Natural killer cell treated with Interleukin-12 subunit alpha and Interleukin-12 subunit beta and Interleukin-15 and Interleukin-18, amount 100 ng/mL, for 72 hours (primary cell): ENCODE measurements at regions not wholly inside any gene's neighbourhood (a gene's known extent, or its start where the extent isn't known, plus 50 kb on each side); places are given as distances from the start of the nearest gene placed in this dataset.

Source experiments
- ATAC-seq, 2 donors: fragments of 150-1000 bp; cut with Tn5 transposase in 1 of 2; sonication (Bioruptor Pico), chemical (Tn5 transposase) in 1 of 2; 2 replicates each; pipeline ENCODE4 v1.10.0; 2021
- DNase-seq: peaks from one replicate; pipeline ENCODE4 v3.0.0; 2022; ENCODE audit warnings: low spot score
- H3K27ac Mint-ChIP-seq, 2 donors: 1 replicate in 1 of 2; 2 replicates in 1 of 2; pipeline ENCODE4 v1.8.0; 2022; ENCODE audit warnings: mixed read lengths in 2 of 2, mild to moderate bottlenecking in 1 of 2, moderate library complexity in 1 of 2
- H3K27me3 Mint-ChIP-seq, 2 donors: 1 replicate in 1 of 2; 2 replicates in 1 of 2; pipeline ENCODE4 v1.8.0; 2022; ENCODE audit warnings: mixed read lengths in 2 of 2
- H3K36me3 Mint-ChIP-seq: one replicate; pipeline ENCODE4 v1.8.0; 2022; ENCODE audit warnings: mixed read lengths
- H3K4me1 Mint-ChIP-seq, 2 donors: 1 replicate in 1 of 2; 2 replicates in 1 of 2; pipeline ENCODE4 v1.8.0; 2022; ENCODE audit warnings: low read depth in 2 of 2, mixed read lengths in 2 of 2, mild to moderate bottlenecking in 1 of 2
- H3K4me3 Mint-ChIP-seq: one replicate; pipeline ENCODE4 v1.8.0; 2022; ENCODE audit warnings: mixed read lengths
- H3K9me3 Mint-ChIP-seq: 2 replicates; pipeline ENCODE4 v1.8.0; 2022; ENCODE audit warnings: mixed read lengths

- no peak overlapping the region for H3K4me3 Mint-ChIP-seq
- peaks cover 16% of the 10 kb centered on the region for H3K9me3 Mint-ChIP-seq
- H3K4me1 Mint-ChIP-seq, result no peaks in the 10 kb centered on the region
- H3K27me3 Mint-ChIP-seq, result no peaks in the 10 kb centered on the region
- ATAC-seq (no peak), DNase-seq (no peak)
- H3K27ac Mint-ChIP-seq, result no peak overlapping the region
- no peaks in the 10 kb centered on the region for H3K36me3 Mint-ChIP-seq
Observed at GRCh38 chr14:84195514-84195913, 1334.4 kb upstream of the FLRT2 start.

DNA sequence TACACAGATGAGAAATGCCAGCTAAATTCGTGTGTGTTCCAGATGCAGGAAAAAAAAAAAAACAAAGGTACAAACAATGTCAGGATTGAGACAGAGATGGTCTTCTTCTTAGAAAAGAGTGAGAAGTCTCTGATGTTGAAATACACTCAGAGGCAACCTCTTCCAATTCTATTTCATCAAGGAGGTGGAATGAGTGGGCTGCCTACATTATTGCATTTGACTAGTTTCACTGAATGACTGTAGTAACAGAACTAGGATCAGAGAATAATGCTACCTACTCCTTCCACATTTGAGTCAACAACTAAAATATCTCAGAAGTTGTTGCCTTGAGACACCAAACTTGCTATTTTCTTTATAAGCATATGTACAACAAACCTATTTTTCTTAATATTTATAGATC is 1332.2 kb upstream of the FLRT2 start:
- no peaks in the 10 kb centered on the region for H3K27me3 Mint-ChIP-seq
- no peak overlapping the region for H3K27ac Mint-ChIP-seq
- no peaks in the 10 kb centered on the region for H3K4me1 Mint-ChIP-seq
- ATAC-seq, result no peak
- H3K4me3 Mint-ChIP-seq, result no peak overlapping the region
- peaks cover 16% of the 10 kb centered on the region for H3K9me3 Mint-ChIP-seq
- no peak for DNase-seq
- no peaks in the 10 kb centered on the region for H3K36me3 Mint-ChIP-seq

DNA sequence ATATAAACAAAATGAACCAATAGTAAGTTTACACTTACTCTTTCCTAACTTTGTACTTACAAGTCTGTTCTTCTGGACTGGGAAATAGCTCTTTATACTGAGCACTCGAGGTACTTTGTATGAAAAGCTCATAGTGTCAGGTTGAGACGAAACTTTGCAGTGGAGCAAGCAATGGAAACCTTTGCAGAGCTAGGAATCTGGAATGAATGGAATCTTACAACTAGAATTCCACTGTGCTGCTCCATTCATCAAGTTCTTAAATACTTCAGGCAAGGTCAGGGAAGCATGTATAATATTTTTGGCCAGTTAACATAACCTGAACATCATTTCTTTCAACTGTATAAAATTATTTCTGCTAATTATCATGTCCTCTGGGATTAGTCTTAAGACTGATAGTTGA is 1327.5 kb upstream of the FLRT2 start:
- Mint-ChIP-seq H3K4me1 (no peaks in the 10 kb centered on the region), H3K27ac (no peak overlapping the region), H3K4me3 (no peak overlapping the region), H3K9me3 (peaks cover 11% of the 10 kb centered on the region), H3K36me3 (no peaks in the 10 kb centered on the region), H3K27me3 (no peaks in the 10 kb centered on the region)
- no peak for DNase-seq
- ATAC-seq, result no peak

- H3K4me3 Mint-ChIP-seq, result no peak overlapping the region
Observed at GRCh38 chr14:84203896-84204295, 1326.0 kb upstream of the FLRT2 start.

DNA sequence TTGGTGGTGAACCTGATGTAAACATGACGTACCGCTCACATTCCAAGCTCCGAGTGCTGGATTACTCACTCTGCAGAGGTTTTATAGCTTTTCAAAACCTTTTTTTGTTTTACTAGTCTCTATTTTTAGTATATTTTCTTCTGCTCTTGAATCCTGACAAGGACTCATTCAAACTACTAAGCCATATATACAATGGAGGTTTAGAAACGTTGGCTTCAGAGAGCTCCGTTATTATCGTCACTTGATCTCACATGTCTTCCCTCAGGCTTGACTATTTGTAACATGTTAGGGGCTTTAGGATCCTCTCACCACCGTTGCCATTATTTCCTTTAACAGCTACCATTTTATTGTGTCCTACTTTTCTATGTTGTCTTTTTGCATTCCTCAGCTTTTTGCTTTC is 1321.5 kb upstream of the FLRT2 start:
- Mint-ChIP-seq H3K4me1 (no peaks in the 10 kb centered on the region), H3K36me3 (no peaks in the 10 kb centered on the region), H3K9me3 (peaks cover 20% of the 10 kb centered on the region), H3K4me3 (no peak overlapping the region), H3K27ac (no peak overlapping the region), H3K27me3 (no peaks in the 10 kb centered on the region)
- ATAC-seq, result no peak
- DNase-seq, result no peak

More at GRCh38 chr14:84203896-84204295, 1326.0 kb upstream of the FLRT2 start:
- Mint-ChIP-seq H3K27ac (no peak overlapping the region), H3K27me3 (no peaks in the 10 kb centered on the region), H3K4me1 (no peaks in the 10 kb centered on the region), H3K9me3 (peaks cover 16% of the 10 kb centered on the region), H3K36me3 (no peaks in the 10 kb centered on the region)
- DNase-seq, result no peak
- ATAC-seq, result no peak

- H3K27ac Mint-ChIP-seq, result no peak overlapping the region
Observed at GRCh38 chr14:84209031-84209430, 1320.9 kb upstream of the FLRT2 start.

GRCh38 chr14:84217066-84217465 is 1312.9 kb upstream of the FLRT2 start:
- no peak overlapping the region for H3K27ac Mint-ChIP-seq
- H3K4me1 Mint-ChIP-seq, result no peaks in the 10 kb centered on the region
- no peaks in the 10 kb centered on the region for H3K27me3 Mint-ChIP-seq
- H3K36me3 Mint-ChIP-seq, result peaks cover 5% of the 10 kb centered on the region
- DNase-seq (no peak), ATAC-seq (no peak)
- H3K4me3 Mint-ChIP-seq, result no peak overlapping the region
- H3K9me3 Mint-ChIP-seq, result peaks cover 21% of the 10 kb centered on the region

More at GRCh38 chr14:84209031-84209430, 1320.9 kb upstream of the FLRT2 start:
- peaks cover 20% of the 10 kb centered on the region for H3K9me3 Mint-ChIP-seq
- no peaks in the 10 kb centered on the region for H3K4me1 Mint-ChIP-seq
- H3K27me3 Mint-ChIP-seq, result no peaks in the 10 kb centered on the region
- ATAC-seq (no peak), DNase-seq (no peak)
- no peaks in the 10 kb centered on the region for H3K36me3 Mint-ChIP-seq
- no peak overlapping the region for H3K4me3 Mint-ChIP-seq

- Mint-ChIP-seq H3K9me3 (peaks cover 14% of the 10 kb centered on the region), H3K27ac (no peak overlapping the region), H3K36me3 (no peaks in the 10 kb centered on the region), H3K4me1 (no peaks in the 10 kb centered on the region), H3K27me3 (no peaks in the 10 kb centered on the region), H3K4me3 (no peak overlapping the region)
- ATAC-seq, result no peak
- no peak for DNase-seq
Observed at GRCh38 chr14:84225268-84225667, 1304.7 kb upstream of the FLRT2 start.

DNA sequence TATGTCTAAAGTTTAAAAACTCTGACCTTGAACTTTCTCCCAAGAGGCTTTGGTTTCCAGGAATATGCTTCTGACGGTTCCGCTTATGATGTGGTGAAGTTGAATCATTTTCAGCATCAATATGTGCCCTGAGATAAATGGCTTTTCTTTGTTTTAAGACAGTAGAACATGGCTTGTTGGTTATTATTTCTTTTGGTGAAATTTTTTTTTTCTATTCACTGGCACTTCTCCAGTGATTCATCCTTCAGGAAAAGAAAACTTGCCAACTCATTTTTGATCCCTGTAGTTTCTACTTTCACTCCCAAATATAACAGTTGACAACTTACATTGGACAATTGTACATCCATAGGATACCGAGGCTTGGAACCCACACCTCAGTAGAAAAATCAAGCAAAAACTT is 1301.2 kb upstream of the FLRT2 start:
- no peaks in the 10 kb centered on the region for H3K36me3 Mint-ChIP-seq
- ATAC-seq (no peak), DNase-seq (no peak)
- H3K4me3 Mint-ChIP-seq, result no peak overlapping the region
- H3K27me3 Mint-ChIP-seq, result no peaks in the 10 kb centered on the region
- H3K9me3 Mint-ChIP-seq, result peaks cover 14% of the 10 kb centered on the region
- H3K27ac Mint-ChIP-seq, result no peak overlapping the region
- H3K4me1 Mint-ChIP-seq, result no peaks in the 10 kb centered on the region

DNA sequence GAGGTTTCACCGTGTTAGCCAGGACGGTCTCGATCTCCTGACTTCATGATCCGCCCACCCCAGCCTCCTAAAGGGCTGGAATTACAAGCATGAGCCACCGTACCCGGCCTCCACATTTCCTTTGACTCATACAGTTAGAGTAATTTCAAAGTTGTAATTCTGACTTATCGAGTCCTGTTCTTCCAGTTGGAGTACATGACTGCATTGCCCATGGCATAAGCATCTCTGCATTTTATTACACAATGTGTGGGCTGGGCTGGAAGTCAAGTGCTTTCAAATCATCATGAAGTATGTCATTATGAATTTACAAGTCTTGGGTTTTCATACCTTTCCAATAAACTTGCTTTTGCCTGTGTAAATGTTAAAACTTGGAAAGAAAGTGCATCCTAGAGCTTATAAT is 1295.7 kb upstream of the FLRT2 start:
- no peak for DNase-seq
- H3K4me1 Mint-ChIP-seq, result no peaks in the 10 kb centered on the region
- H3K27me3 Mint-ChIP-seq, result no peaks in the 10 kb centered on the region
- ATAC-seq, result no peak
- H3K9me3 Mint-ChIP-seq, result peaks cover 8% of the 10 kb centered on the region
- no peak overlapping the region for H3K27ac Mint-ChIP-seq
- H3K36me3 Mint-ChIP-seq, result no peaks in the 10 kb centered on the region
- H3K4me3 Mint-ChIP-seq, result no peak overlapping the region

- Mint-ChIP-seq H3K4me1 (no peaks in the 10 kb centered on the region), H3K4me3 (no peak overlapping the region), H3K27ac (no peak overlapping the region), H3K27me3 (no peaks in the 10 kb centered on the region), H3K9me3 (peaks cover 3% of the 10 kb centered on the region), H3K36me3 (no peaks in the 10 kb centered on the region)
- ATAC-seq (no peak), DNase-seq (no peak)
Observed at GRCh38 chr14:84236290-84236689, 1293.7 kb upstream of the FLRT2 start.

GRCh38 chr14:84237881-84238280 is 1292.1 kb upstream of the FLRT2 start:
- no peaks in the 10 kb centered on the region for H3K27me3 Mint-ChIP-seq
- H3K27ac Mint-ChIP-seq, result no peak overlapping the region
- peaks cover 12% of the 10 kb centered on the region for H3K9me3 Mint-ChIP-seq
- DNase-seq (no peak), ATAC-seq (no peak)
- H3K36me3 Mint-ChIP-seq, result no peaks in the 10 kb centered on the region
- no peaks in the 10 kb centered on the region for H3K4me1 Mint-ChIP-seq
- no peak overlapping the region for H3K4me3 Mint-ChIP-seq

DNA sequence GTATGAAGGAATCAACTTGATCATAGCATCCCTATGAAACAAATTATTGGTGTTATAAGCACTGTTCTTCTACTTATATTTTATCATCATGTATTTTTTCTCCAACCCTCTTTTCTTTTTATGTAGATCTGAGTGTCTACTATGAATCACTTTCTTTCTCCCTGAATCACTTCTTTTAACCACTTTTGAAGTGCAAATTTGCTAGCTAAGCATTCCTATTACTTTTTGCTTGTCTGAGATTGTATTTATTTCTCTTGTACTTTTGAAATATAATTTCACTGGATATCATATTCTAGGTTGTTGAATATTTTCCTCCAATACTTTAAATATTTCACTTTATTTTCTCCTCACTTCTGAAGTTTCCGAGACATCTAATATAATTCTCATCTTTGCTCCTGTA is 1282.3 kb upstream of the FLRT2 start:
- Mint-ChIP-seq H3K36me3 (no peaks in the 10 kb centered on the region), H3K4me1 (no peaks in the 10 kb centered on the region), H3K9me3 (peaks cover 17% of the 10 kb centered on the region), H3K27me3 (no peaks in the 10 kb centered on the region), H3K27ac (no peak overlapping the region), H3K4me3 (no peak overlapping the region)
- DNase-seq (no peak), ATAC-seq (no peak)

DNA sequence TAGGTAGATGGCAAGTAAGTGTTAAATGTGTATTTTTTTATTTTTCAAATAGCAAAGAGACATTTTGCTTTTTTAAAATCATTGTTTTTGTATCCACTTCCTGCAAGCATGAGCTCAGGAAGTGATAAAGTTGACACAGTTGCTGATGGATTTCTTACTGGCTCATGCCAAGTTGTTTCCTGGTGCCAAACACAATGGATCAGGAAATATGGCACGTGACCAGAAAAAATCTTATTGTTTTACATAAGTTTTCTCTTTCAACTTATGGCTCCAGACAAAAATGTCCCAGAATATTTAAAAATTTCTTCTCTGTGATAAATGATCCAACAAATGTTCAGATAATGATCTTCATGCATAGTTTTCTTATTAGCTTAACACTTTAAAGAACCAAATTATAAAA is 1279.1 kb upstream of the FLRT2 start:
- DNase-seq (no peak), ATAC-seq (no peak)
- H3K27me3 Mint-ChIP-seq, result no peaks in the 10 kb centered on the region
- peaks cover 7% of the 10 kb centered on the region for H3K9me3 Mint-ChIP-seq
- no peaks in the 10 kb centered on the region for H3K36me3 Mint-ChIP-seq
- H3K4me3 Mint-ChIP-seq, result no peak overlapping the region
- H3K4me1 Mint-ChIP-seq, result no peaks in the 10 kb centered on the region
- H3K27ac Mint-ChIP-seq, result no peak overlapping the region

DNA sequence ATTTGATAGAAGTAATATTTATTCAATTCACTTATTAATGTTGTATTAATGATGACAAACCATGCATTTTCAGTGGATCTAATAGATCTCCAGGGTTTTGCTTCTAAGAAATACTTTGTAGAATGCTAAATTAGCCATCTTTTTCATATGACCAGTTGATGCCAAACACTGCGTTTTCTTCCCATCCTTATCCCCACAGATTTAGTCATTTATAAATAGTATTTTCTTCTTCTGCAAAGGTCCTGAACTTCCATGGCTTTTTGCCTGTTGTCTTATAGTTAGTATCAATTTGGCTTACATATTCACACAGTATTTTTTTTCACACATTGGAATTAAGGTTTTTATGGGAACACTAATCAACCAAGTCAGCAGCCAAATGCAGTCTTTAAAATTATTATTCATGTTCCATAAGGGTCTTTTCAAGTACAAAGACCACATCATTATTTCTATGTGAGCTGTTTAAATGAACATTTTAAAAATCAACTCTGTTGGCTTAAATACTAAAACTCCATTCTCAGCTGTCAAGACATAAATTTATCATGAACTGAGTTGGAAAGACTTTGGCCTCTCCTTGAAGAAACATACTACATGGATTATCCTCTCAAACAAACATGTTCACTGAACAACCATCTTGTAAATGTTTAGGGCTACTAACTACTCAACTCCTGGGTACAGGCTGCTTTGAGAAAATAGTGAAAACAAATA is 1278.4 kb upstream of the FLRT2 start:
- no peak overlapping the region for H3K27ac Mint-ChIP-seq
- ATAC-seq (no peak), DNase-seq (no peak)
- peaks cover 7% of the 10 kb centered on the region for H3K9me3 Mint-ChIP-seq
- no peaks in the 10 kb centered on the region for H3K27me3 Mint-ChIP-seq
- no peaks in the 10 kb centered on the region for H3K36me3 Mint-ChIP-seq
- H3K4me3 Mint-ChIP-seq, result no peak overlapping the region
- no peaks in the 10 kb centered on the region for H3K4me1 Mint-ChIP-seq
